ENCODE measurements at regions not wholly inside any gene's neighbourhood (a gene's known extent, or its start where the extent isn't known, plus 50 kb on each side); places are given as distances from the start of the nearest gene placed in this dataset.

GRCh38 chr6:43978473-43979346, 148.5 kb downstream of the MRPL14 start:
- H2AFZ ChIP-seq (ENCODE audit: insufficient read depth, low read depth, low read length, poor library complexity, severe bottlenecking), result no peak overlapping the region
- POLR2A ChIA-PET, result no interaction called here
- H3K27me3 Mint-ChIP-seq, result peaks cover 37% of the 10 kb centered on the region

More at GRCh38 chr6:43978473-43979346, 148.5 kb downstream of the MRPL14 start:
- Histone ChIP-seq H3K27ac (ENCODE audit: low read length in 2 of 2) (no peak overlapping the region), H3K4me2 (replicated peaks; ENCODE audit: low read depth, low read length, poor library complexity, severe bottlenecking) (no peak overlapping the region), H3K9me3 (ENCODE audit: control extremely low read depth in 1 of 3, control insufficient read depth in 2 of 3, insufficient read depth in 1 of 3, low read length in 2 of 3) (peaks cover 0 to 7% (median 3%) of the 10 kb centered on the region in 3 donors), H3K9ac (ENCODE audit: low read length) (no peak overlapping the region), H3K4me3 (ENCODE audit: control extremely low read depth in 1 of 5, extremely low read depth in 1 of 5, insufficient read depth in 1 of 5, low read depth in 2 of 5, low read length in 4 of 5) (no peak overlapping the region), H4K20me1 (ENCODE audit: control insufficient read depth, insufficient read depth, low read length, poor library complexity, severe bottlenecking) (no peaks in the 10 kb centered on the region), H3K27me3 (replicated peaks in 1 of 4; ENCODE audit: control extremely low read depth in 1 of 4, control insufficient read depth in 3 of 4, insufficient read depth in 4 of 4, low read length in 3 of 4) (peaks cover 0 to 16% (median 2%) of the 10 kb centered on the region in 4 experiments), H3K4me1 (ENCODE audit: control insufficient read depth in 2 of 2, insufficient read depth in 2 of 2, low read length in 2 of 2) (peaks cover 4 to 5% of the 10 kb centered on the region in 2 donors), H3K36me3 (replicated peaks in 1 of 2; ENCODE audit: control extremely low read depth in 1 of 2, control insufficient read depth in 1 of 2, extremely low read depth in 1 of 2, insufficient read depth in 2 of 2, low read length in 1 of 2) (no peaks in the 10 kb centered on the region), H3K79me2 (ENCODE audit: control insufficient read depth, insufficient read depth, low read length) (no peaks in the 10 kb centered on the region)
- TF ChIP-seq CTCF (IDR thresholded peaks at IDR 0.05) (no peak), EZH2 (IDR thresholded peaks at IDR 0.05; ENCODE audit: borderline replicate concordance, insufficient read depth, low read depth, low read length, poor library complexity, severe bottlenecking) (no peak)
- DNase-seq (no peak), ATAC-seq (ENCODE audit: low read depth) (no peak)
- no peak overlapping the region for H3K27ac Mint-ChIP-seq
- H3K4me3 Mint-ChIP-seq, result no peak overlapping the region
- WGBS (ENCODE audit: insufficient coverage), result 92% methylated on average over 13 of the region's 13 CpGs
- H3K4me1 Mint-ChIP-seq, result peaks cover 8% of the 10 kb centered on the region
- intact Hi-C loops (cut with micrococcal nuclease), result no loop called here
- H3K9me3 Mint-ChIP-seq (ENCODE audit: insufficient read depth), result peaks cover 2% of the 10 kb centered on the region
- CTCF ChIA-PET, result no interaction called here

Measured in B cell (primary cell).